Type B pancreatic cell (in vitro differentiated cells): ENCODE measurements at regions not wholly inside any gene's neighbourhood (a gene's known extent, or its start where the extent isn't known, plus 50 kb on each side); places are given as distances from the start of the nearest gene placed in this dataset.

Experiments
- DNase-seq: peaks from one replicate; pipeline ENCODE4 v3.0.0; 2021; ENCODE audit warnings: mixed read lengths; ENCODE audit not compliant: unreplicated experiment; ENCODE audit errors: extremely low spot score
- H3K27ac Mint-ChIP-seq: 2 replicates; pipeline ENCODE4 v1.8.0; 2021; ENCODE audit warnings: mild to moderate bottlenecking, mixed read lengths
- H3K27me3 Mint-ChIP-seq: 2 replicates; pipeline ENCODE4 v1.8.0; 2021; ENCODE audit warnings: mixed read lengths
- H3K36me3 Mint-ChIP-seq: 2 replicates; pipeline ENCODE4 v1.8.0; 2021; ENCODE audit warnings: mixed read lengths
- H3K4me1 Mint-ChIP-seq: one replicate; pipeline ENCODE4 v1.8.0; 2021; ENCODE audit warnings: mixed read lengths; ENCODE audit not compliant: unreplicated experiment
- H3K4me3 Mint-ChIP-seq: 2 replicates; pipeline ENCODE4 v1.8.0; 2021; ENCODE audit warnings: mild to moderate bottlenecking, mixed read lengths
- H3K9me3 Mint-ChIP-seq: 2 replicates; pipeline ENCODE4 v1.8.0; 2021; ENCODE audit warnings: mixed read lengths
- CTCF ChIP-seq: fragments of 200-600 bp; sonication (generic); conservative IDR thresholded peaks from 2 replicates; pipeline ENCODE4 v1.5.0; 2021; ENCODE audit warnings: antibody characterized with exemption, mild to moderate bottlenecking

DNA sequence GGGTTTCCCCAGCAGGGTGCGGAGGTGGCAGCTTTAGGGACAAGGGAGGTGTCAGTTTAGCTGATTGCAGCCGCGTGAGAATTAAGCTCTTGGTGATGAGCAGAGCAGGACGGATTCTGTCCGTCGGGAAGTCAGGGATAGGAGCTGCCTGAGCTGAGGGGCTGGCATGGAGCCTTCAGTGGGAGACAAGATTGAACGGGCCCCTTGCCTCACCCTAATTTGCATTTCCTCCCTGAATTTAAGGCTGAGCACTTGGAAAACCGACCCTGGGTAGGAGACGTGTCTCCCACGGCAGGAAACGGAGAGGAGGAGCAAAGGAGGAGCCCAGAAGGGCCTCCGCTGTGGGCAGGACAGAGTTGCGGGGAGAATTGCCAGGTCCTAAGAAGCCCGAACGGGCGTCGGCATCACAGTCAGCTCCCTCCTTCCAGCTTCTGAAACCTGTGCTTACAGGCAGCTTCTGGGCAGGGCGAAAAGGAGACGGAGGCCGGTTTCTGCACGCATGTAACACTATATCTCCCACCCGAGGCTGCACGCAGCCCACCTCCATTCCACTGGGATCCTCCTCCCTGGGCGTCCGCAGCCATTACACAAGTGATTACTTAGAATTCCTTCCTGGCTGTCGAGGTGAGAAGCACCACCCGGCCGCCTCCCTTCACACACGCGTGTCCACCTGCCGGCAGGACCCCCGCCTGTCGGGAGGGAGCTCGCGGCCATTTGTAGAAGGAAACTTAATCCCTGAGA lies 345.8 kb downstream of the BRD1 start:
- Mint-ChIP-seq H3K4me3 (peak overlapping the region; percentile 84), H3K36me3 (no peaks in the 10 kb centered on the region), H3K9me3 (no peaks in the 10 kb centered on the region), H3K27me3 (peaks cover 48% of the 10 kb centered on the region), H3K27ac (peak overlapping the region; percentile 62), H3K4me1 (peaks cover 10% of the 10 kb centered on the region)
- peak; percentile 58 for DNase-seq
- no peak for TF ChIP-seq CTCF

DNA sequence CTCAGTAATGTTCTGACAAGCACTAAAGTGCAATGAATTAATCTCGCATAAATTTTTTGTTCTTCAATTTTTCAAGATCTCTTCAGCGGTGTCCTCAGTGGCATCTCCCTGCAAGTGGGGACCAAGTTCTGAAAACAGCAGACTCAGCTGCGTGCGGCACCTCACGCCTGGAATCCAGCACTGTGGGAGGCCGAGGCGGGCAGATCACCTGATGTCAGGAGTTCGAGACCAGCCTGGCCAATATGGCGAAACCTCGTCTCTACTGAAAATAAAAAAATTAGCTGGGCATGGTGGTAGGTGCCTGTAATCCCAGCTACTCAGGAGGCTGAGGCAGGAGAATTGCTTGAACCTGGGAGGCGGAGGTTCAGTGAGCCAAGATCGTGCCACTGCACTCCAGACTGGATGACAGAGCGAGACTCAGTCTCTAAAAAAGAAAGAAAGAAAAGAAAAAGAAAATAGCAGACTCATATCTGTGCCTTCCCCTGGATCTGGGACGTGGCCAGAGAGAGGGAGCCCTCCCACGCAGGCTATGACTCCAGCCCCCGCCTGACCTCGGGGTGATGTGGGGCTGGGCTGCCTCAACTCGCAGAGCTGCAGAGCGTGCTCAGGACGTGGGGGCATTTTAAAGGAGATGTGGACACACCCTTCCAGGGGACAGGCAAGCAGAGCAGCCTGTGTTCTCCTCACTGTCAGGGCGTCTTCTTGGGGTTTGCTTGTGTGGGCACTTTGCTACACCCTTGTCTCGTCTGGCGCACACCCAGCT lies 346.6 kb downstream of the BRD1 start:
- TF ChIP-seq CTCF, result no peak
- Mint-ChIP-seq H3K4me1 (peaks cover 10% of the 10 kb centered on the region), H3K9me3 (peaks cover 2% of the 10 kb centered on the region), H3K27ac (peak overlapping the region; percentile 62), H3K4me3 (peak overlapping the region; percentile 84), H3K36me3 (no peaks in the 10 kb centered on the region), H3K27me3 (peaks cover 48% of the 10 kb centered on the region)
- peak; percentile 31 for DNase-seq

DNA sequence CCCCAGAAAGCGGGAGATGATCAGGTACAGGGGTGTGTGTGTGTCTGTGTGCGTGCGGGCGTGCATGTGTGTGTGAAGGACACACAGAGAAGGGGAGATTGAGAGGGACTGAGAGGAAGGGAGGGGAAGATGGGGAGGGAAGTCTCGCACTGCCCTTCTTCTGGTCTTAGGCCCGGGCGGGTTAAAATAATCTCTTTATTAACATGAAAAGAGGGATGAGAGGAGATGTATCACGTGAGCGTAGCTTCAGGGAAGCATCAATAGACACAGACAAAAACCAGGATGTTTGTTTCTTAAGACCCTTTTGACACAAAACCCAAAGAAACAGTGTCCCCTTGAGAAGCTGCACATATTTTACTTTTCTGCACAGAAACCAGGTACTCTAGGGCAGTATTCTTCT lies 347.3 kb downstream of the BRD1 start:
- no peak for TF ChIP-seq CTCF
- Mint-ChIP-seq H3K36me3 (no peaks in the 10 kb centered on the region), H3K4me1 (peaks cover 10% of the 10 kb centered on the region), H3K27me3 (peaks cover 48% of the 10 kb centered on the region), H3K4me3 (peak overlapping the region; percentile 30), H3K9me3 (peaks cover 4% of the 10 kb centered on the region), H3K27ac (no peak overlapping the region)
- DNase-seq, result no peak

- Mint-ChIP-seq H3K27ac (no peak overlapping the region), H3K4me3 (no peak overlapping the region), H3K36me3 (no peaks in the 10 kb centered on the region), H3K27me3 (peaks cover 48% of the 10 kb centered on the region), H3K4me1 (peaks cover 10% of the 10 kb centered on the region), H3K9me3 (peaks cover 4% of the 10 kb centered on the region)
- TF ChIP-seq CTCF, result no peak
- DNase-seq, result no peak
Measured at GRCh38 chr22:49479566-49479965, 348.1 kb downstream of the BRD1 start.

DNA sequence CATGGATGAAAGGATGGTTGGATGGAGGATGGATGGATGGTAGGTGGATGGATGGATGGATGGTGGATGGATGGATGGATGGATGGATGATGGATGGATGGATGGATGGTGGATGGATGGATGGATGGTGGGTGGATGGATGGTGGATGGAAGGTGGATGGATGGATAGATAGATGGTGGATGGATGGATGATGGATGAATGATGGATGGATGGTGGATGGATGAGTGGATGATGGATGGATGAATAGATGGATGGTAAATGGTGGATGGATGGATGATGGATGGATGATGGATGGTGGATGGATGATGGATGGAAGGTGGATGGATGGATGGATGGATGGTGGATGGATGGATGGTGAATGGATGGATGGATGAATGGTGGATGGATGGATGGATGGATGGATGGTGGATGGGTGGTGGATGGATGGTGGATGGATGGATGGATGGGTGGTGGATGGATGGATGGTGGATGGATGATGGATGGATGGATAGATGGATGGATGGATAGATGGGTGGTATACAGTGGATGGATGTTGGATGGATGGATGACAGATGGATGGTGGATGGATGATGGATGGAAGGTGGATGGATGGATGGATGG lies 350.8 kb downstream of the BRD1 start:
- Mint-ChIP-seq H3K9me3 (peaks cover 4% of the 10 kb centered on the region), H3K4me1 (peaks cover 7% of the 10 kb centered on the region), H3K27ac (no peak overlapping the region), H3K36me3 (no peaks in the 10 kb centered on the region), H3K4me3 (no peak overlapping the region), H3K27me3 (peaks cover 24% of the 10 kb centered on the region)
- no peak for DNase-seq
- no peak for TF ChIP-seq CTCF
